Activated CD8-positive, alpha-beta T cell treated with anti-CD3 and anti-CD28 coated beads for 36 hours (primary cell): ENCODE measurements at regions not wholly inside any gene's neighbourhood (a gene's known extent, or its start where the extent isn't known, plus 50 kb on each side); places are given as distances from the start of the nearest gene placed in this dataset.

Experiments used
- ATAC-seq: fragments of 200-7000 bp; cut with Tn5 transposase; one replicate; pipeline ENCODE4 v1.10.0; 2021; ENCODE audit warnings: mild to moderate bottlenecking, moderate library complexity
- CTCF ChIA-PET: fragments of 350-600 bp; sonication (Branson Sonifier 250); formaldehyde crosslinking; loops from one replicate; lab custom pipeline; 2021; ENCODE audit warnings: antibody characterized with exemption; lab: Charles Lee
- POLR2A ChIA-PET: fragments of 350-600 bp; sonication (Branson Sonifier 250); formaldehyde crosslinking; loops from one replicate; lab custom pipeline; 2021; ENCODE audit warnings: antibody characterized with exemption; lab: Charles Lee
- DNase-seq: peaks from one replicate; pipeline ENCODE4 v3.0.0-alpha.2; 2020
- H3K27ac Mint-ChIP-seq: one replicate; pipeline ENCODE4 v1.8.0; 2021; ENCODE audit warnings: mild to moderate bottlenecking, mixed read lengths
- H3K27me3 Mint-ChIP-seq: one replicate; pipeline ENCODE4 v1.8.0; 2021; ENCODE audit warnings: mixed read lengths
- H3K36me3 Mint-ChIP-seq: one replicate; pipeline ENCODE4 v1.8.0; 2021; ENCODE audit warnings: low read depth, mixed read lengths
- H3K4me1 Mint-ChIP-seq: one replicate; pipeline ENCODE4 v1.8.0; 2021; ENCODE audit warnings: low read depth, mixed read lengths
- H3K4me3 Mint-ChIP-seq: one replicate; pipeline ENCODE4 v1.8.0; 2021; ENCODE audit warnings: mild to moderate bottlenecking, moderate library complexity, mixed read lengths
- H3K9me3 Mint-ChIP-seq: one replicate; pipeline ENCODE4 v1.8.0; 2021; ENCODE audit warnings: mixed read lengths
- intact Hi-C: fragments of 100-400 bp; cut with micrococcal nuclease; formaldehyde crosslinking; loops from one replicate; pipeline ENCODE4 v1.10.0; 2022
- TF ChIP-seq, protein P1 (sequence below): fragments of 200-600 bp; IDR thresholded peaks from one replicate; pipeline ENCODE4 v1.8.0; 2022; ENCODE audit warnings: antibody characterized with exemption, mild to moderate bottlenecking

DNA sequence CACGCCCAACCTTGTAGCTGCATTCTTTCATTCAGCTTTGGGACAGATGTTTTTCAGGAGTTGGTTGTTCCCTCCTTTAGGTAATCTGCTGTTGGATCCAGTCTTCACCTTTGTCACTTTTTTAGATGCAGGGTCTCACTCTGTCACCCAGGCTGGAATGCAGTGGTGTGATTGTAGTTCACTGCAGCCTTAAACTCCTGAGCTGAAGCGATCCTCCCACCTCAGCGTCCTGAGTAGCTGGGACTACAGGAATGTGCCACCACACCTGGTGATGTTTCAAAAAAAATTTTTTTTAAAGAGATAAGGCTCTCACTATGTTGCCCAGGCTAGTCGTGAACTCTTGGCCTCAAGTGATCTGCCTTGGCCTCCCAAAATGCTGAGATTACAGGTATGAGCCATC, 164.3 kb downstream of the KTN1 start:
- CTCF ChIA-PET, result interaction anchor here (2.0 kb wide), 1 partner anchor 12 kb away, joined by 8 read pairs; no protein-coding TSS in a partner anchor
- no peaks in the 10 kb centered on the region for H3K36me3 Mint-ChIP-seq
- no peaks in the 10 kb centered on the region for H3K4me1 Mint-ChIP-seq

DNA sequence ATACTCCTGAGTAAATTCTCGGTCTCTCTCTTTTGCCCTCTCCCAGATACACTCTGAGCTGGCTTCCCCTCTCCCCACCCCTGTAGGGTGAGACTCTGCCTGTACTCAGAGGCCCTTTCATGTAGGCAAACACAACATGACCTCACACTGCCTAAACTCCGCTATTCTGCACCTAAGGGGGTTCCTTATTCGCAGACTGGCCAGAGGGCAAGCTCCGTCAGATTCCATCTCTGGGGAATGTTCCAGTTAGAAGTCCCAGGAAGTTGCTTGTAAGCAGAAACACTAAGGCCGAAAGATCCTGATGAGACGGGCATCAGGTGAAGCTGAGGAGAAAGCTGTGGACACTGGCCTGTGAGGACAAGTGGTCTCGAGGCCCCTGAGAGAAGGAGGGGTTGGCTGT, 165.9 kb downstream of the KTN1 start:
- Mint-ChIP-seq H3K27ac (no peak overlapping the region), H3K4me3 (no peak overlapping the region), H3K36me3 (no peaks in the 10 kb centered on the region), H3K4me1 (no peaks in the 10 kb centered on the region), H3K9me3 (no peaks in the 10 kb centered on the region), H3K27me3 (no peaks in the 10 kb centered on the region)
- DNase-seq (no peak), ATAC-seq (no peak)
- ChIA-PET POLR2A (no interaction called here), CTCF (no interaction called here)
- intact Hi-C loops, result no loop called here
- TF ChIP-seq, protein P1, sequence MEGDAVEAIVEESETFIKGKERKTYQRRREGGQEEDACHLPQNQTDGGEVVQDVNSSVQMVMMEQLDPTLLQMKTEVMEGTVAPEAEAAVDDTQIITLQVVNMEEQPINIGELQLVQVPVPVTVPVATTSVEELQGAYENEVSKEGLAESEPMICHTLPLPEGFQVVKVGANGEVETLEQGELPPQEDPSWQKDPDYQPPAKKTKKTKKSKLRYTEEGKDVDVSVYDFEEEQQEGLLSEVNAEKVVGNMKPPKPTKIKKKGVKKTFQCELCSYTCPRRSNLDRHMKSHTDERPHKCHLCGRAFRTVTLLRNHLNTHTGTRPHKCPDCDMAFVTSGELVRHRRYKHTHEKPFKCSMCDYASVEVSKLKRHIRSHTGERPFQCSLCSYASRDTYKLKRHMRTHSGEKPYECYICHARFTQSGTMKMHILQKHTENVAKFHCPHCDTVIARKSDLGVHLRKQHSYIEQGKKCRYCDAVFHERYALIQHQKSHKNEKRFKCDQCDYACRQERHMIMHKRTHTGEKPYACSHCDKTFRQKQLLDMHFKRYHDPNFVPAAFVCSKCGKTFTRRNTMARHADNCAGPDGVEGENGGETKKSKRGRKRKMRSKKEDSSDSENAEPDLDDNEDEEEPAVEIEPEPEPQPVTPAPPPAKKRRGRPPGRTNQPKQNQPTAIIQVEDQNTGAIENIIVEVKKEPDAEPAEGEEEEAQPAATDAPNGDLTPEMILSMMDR, result no peak

More for the DNA sequence above, 164.3 kb downstream of the KTN1 start:
- H3K27me3 Mint-ChIP-seq, result no peaks in the 10 kb centered on the region
- no peak overlapping the region for H3K27ac Mint-ChIP-seq
- POLR2A ChIA-PET, result interaction anchor here (1.1 kb wide), 1 partner anchor 18 kb away, joined by 4 read pairs; no protein-coding TSS in a partner anchor
- intact Hi-C loops, result no loop called here
- DNase-seq (no peak), ATAC-seq (no peak)
- H3K4me3 Mint-ChIP-seq, result no peak overlapping the region
- TF ChIP-seq, protein P1, result no peak
- no peaks in the 10 kb centered on the region for H3K9me3 Mint-ChIP-seq

GRCh38 chr14:55746558-55746957, 166.6 kb downstream of the KTN1 start:
- Mint-ChIP-seq H3K9me3 (no peaks in the 10 kb centered on the region), H3K36me3 (no peaks in the 10 kb centered on the region), H3K27me3 (no peaks in the 10 kb centered on the region), H3K4me3 (no peak overlapping the region), H3K27ac (no peak overlapping the region), H3K4me1 (no peaks in the 10 kb centered on the region)
- TF ChIP-seq, protein P1, result no peak
- intact Hi-C loops, result no loop called here
- DNase-seq (no peak), ATAC-seq (no peak)
- ChIA-PET CTCF (interaction anchor here (0.7 kb wide), 1 partner anchor 15 kb away, joined by 3 read pairs; no protein-coding TSS in a partner anchor), POLR2A (no interaction called here)

DNA sequence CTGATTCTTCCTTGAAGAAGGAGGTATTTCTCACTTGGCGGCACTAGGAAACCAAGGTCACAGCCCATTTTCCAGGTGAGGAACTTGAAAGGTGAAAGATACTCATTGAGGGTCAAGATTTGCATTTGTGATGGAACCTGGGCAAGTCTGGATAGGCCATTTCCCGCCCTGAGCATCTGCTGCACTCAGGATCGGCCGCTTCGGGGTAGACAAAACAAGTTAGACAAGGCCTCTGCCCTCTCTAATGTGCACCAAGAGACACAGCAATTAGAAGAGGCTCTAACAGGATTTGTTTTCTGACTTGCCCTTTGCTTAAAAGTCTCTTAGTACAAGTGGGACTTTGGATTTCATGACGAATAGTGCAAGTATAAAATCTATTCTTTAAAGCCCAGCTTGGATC, 167.2 kb downstream of the KTN1 start:
- no peak for DNase-seq
- no peaks in the 10 kb centered on the region for H3K4me1 Mint-ChIP-seq
- POLR2A ChIA-PET, result no interaction called here
- intact Hi-C loops, result no loop called here
- no peak overlapping the region for H3K4me3 Mint-ChIP-seq
- no peak overlapping the region for H3K27ac Mint-ChIP-seq
- no peaks in the 10 kb centered on the region for H3K36me3 Mint-ChIP-seq
- H3K27me3 Mint-ChIP-seq, result no peaks in the 10 kb centered on the region
- CTCF ChIA-PET, result interaction anchor here (0.7 kb wide), 1 partner anchor 16 kb away, joined by 3 read pairs; no protein-coding TSS in a partner anchor
- TF ChIP-seq, protein P1, result no peak
- no peaks in the 10 kb centered on the region for H3K9me3 Mint-ChIP-seq
- ATAC-seq, result no peak

DNA sequence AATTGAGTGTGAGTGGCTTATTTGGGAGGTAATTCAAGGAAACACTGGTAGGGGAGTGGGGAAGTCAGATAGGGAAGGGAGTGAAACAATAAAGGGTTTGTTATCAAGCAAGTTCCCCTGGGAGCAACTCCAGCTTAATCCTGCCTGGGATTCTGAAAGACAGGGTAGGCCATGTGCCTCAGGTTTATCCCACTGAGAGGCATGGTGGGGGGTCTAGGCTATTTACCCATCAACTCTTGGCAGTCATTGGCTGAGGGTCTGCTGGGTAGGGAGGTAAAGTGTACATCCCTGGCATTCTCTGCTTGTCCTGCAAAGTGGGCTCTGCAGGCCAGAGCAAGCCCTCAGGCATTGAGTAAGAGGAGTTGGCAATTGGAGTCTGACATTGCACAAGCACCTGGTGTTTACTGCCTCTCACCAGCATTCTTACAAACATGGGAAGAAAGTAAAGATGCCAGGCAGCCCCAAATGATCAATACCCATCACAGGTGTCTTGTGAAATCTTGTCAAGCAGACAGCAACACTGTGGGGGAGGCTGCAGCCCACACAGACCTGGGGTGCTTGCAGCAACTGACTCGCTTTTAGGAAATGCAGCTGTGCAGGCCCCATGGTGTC, 169.3 kb downstream of the KTN1 start:
- ChIA-PET POLR2A (interaction anchor here (0.6 to 1.0 kb wide), 2 partner anchors 10 to 1070 kb away, joined by 3 read pairs; no protein-coding TSS in a partner anchor), CTCF (no interaction called here)
- DNase-seq (no peak), ATAC-seq (no peak)
- no peaks in the 10 kb centered on the region for H3K9me3 Mint-ChIP-seq
- H3K27ac Mint-ChIP-seq, result no peak overlapping the region
- no peaks in the 10 kb centered on the region for H3K4me1 Mint-ChIP-seq
- H3K4me3 Mint-ChIP-seq, result no peak overlapping the region
- H3K27me3 Mint-ChIP-seq, result no peaks in the 10 kb centered on the region
- no peaks in the 10 kb centered on the region for H3K36me3 Mint-ChIP-seq
- intact Hi-C loops, result no loop called here
- TF ChIP-seq, protein P1, result no peak
